HG03558 (cell line): ENCODE measurements at regions not wholly inside any gene's neighbourhood (a gene's known extent, or its start where the extent isn't known, plus 50 kb on each side); places are given as distances from the start of the nearest gene placed in this dataset.

Experiments
- ATAC-seq: cut with Tn5 transposase; IDR thresholded peaks from one replicate; pipeline ENCODE4 v1.9.1; 2021; ENCODE audit warnings: moderate number of reproducible peaks; ENCODE audit not compliant: unreplicated experiment; ENCODE audit errors: extremely low read depth

- ATAC-seq: no peak
Observed at GRCh38 chr7:89857767-89858166, 296.5 kb upstream of the STEAP1 start.

- no peak for ATAC-seq
Observed at GRCh38 chr7:89887489-89887888, 266.8 kb upstream of the STEAP1 start.

GRCh38 chr7:89908736-89909135 lies 245.5 kb upstream of the STEAP1 start:
- ATAC-seq: no peak

GRCh38 chr7:89914711-89915110 lies 239.6 kb upstream of the STEAP1 start:
- no peak for ATAC-seq

GRCh38 chr7:89926194-89926593 lies 228.1 kb upstream of the STEAP1 start:
- no peak for ATAC-seq

- no peak for ATAC-seq
Observed at GRCh38 chr7:89926701-89927100, 227.6 kb upstream of the STEAP1 start.

GRCh38 chr7:89927762-89928161 lies 226.5 kb upstream of the STEAP1 start:
- no peak for ATAC-seq

- ATAC-seq: no peak
Observed at GRCh38 chr7:89928451-89928850, 225.8 kb upstream of the STEAP1 start.

GRCh38 chr7:89934101-89934500 lies 220.2 kb upstream of the STEAP1 start:
- ATAC-seq: no peak

GRCh38 chr7:89943525-89944050 lies 210.7 kb upstream of the STEAP1 start:
- no peak for ATAC-seq

- ATAC-seq: no peak
Observed at GRCh38 chr7:89958525-89959068, 195.7 kb upstream of the STEAP1 start.

- ATAC-seq: no peak
Observed at GRCh38 chr7:89966067-89966664, 188.1 kb upstream of the STEAP1 start.

- ATAC-seq: no peak
Observed at GRCh38 chr7:89975577-89975976, 178.7 kb upstream of the STEAP1 start.

GRCh38 chr7:89987665-89988064 lies 166.6 kb upstream of the STEAP1 start:
- ATAC-seq: no peak

GRCh38 chr7:89988074-89988473 lies 166.2 kb upstream of the STEAP1 start:
- ATAC-seq: no peak

GRCh38 chr7:89989454-89989853 lies 164.8 kb upstream of the STEAP1 start:
- no peak for ATAC-seq

- no peak for ATAC-seq
Observed at GRCh38 chr7:89994483-89994882, 159.8 kb upstream of the STEAP1 start.

- ATAC-seq: no peak
Observed at GRCh38 chr7:89998554-89998953, 155.7 kb upstream of the STEAP1 start.

- no peak for ATAC-seq
Observed at GRCh38 chr7:90005836-90006235, 148.4 kb upstream of the STEAP1 start.

GRCh38 chr7:90007001-90007654 lies 147.1 kb upstream of the STEAP1 start:
- no peak for ATAC-seq

- ATAC-seq: no peak
Observed at GRCh38 chr7:90007831-90008230, 146.4 kb upstream of the STEAP1 start.

GRCh38 chr7:90022213-90022612 lies 132.1 kb upstream of the STEAP1 start:
- no peak for ATAC-seq
